ENCODE measurements at regions not wholly inside any gene's neighbourhood (a gene's known extent, or its start where the extent isn't known, plus 50 kb on each side); places are given as distances from the start of the nearest gene placed in this dataset.
"Not testable (repeated sequence)": the region's sequence is repeated elsewhere in the genome, so short reads cannot be mapped to it uniquely, and the experiment has no call there.

- no peak for DNase-seq (ENCODE audit: insufficient read length, low spot score)
- no peak for FAIRE-seq
- no peak for TF ChIP-seq POLR2A (IDR thresholded peaks at IDR 0.05; ENCODE audit: low read depth, low read length)
Measured at GRCh38 chr3:113377158-113377557, 64.1 kb downstream of the CFAP44 start.

- TF ChIP-seq POLR2A (IDR thresholded peaks at IDR 0.05; ENCODE audit: low read depth, low read length) = no peak
- FAIRE-seq (no peak), DNase-seq (ENCODE audit: insufficient read length, low spot score) (no peak)
Measured at GRCh38 chr3:113374078-113374477, 67.2 kb downstream of the CFAP44 start.

- not testable (repeated sequence) for FAIRE-seq; DNase-seq (ENCODE audit: insufficient read length, low spot score)
Measured at GRCh38 chr3:113366800-113367199, 74.5 kb downstream of the CFAP44 start.

- FAIRE-seq; DNase-seq (ENCODE audit: insufficient read length, low spot score): not testable (repeated sequence)
Measured at GRCh38 chr3:113355340-113355739, 86.0 kb downstream of the CFAP44 start.

- no peak for FAIRE-seq
- DNase-seq (ENCODE audit: insufficient read length, low spot score) = no peak
- TF ChIP-seq POLR2A (IDR thresholded peaks at IDR 0.05; ENCODE audit: low read depth, low read length) = no peak
Measured at GRCh38 chr3:113354307-113354706, 87.0 kb downstream of the CFAP44 start.

- TF ChIP-seq POLR2A (IDR thresholded peaks at IDR 0.05; ENCODE audit: low read depth, low read length) = no peak
- peak; percentile 6 for FAIRE-seq
- DNase-seq (ENCODE audit: insufficient read length, low spot score) = no peak
Measured at GRCh38 chr3:113353678-113354077, 87.6 kb downstream of the CFAP44 start.

GRCh38 chr3:113340785-113341184, 100.5 kb downstream of the CFAP44 start:
- FAIRE-seq = no peak
- no peak for DNase-seq (ENCODE audit: insufficient read length, low spot score)
- no peak for TF ChIP-seq POLR2A (IDR thresholded peaks at IDR 0.05; ENCODE audit: low read depth, low read length)

- DNase-seq (ENCODE audit: insufficient read length, low spot score) = no peak
- no peak for TF ChIP-seq POLR2A (IDR thresholded peaks at IDR 0.05; ENCODE audit: low read depth, low read length)
- FAIRE-seq = no peak
Measured at GRCh38 chr3:113339616-113340244, 101.6 kb downstream of the CFAP44 start.

Measured in H54 (cell line).